Osteoblast (primary cell): ENCODE measurements at regions not wholly inside any gene's neighbourhood (a gene's known extent, or its start where the extent isn't known, plus 50 kb on each side); places are given as distances from the start of the nearest gene placed in this dataset.
A peak's percentile ranks its signal among the peaks of the same experiment; 100 is the strongest.

Source experiments
- DNase-seq: peaks from one replicate; pipeline ENCODE4 v3.0.0; 2011; ENCODE audit warnings: low spot score, mixed read lengths; ENCODE audit not compliant: insufficient read length; ENCODE audit errors: missing footprints
- H2AFZ ChIP-seq: 2 replicates; pipeline ENCODE4 v1.6.0; 2011; ENCODE audit warnings: mild to moderate bottlenecking, low read length
- H3K27ac ChIP-seq: 2 replicates; pipeline ENCODE4 v1.5.1; 2011; ENCODE audit warnings: mild to moderate bottlenecking, low read depth, low read length, moderate library complexity
- H3K27me3 ChIP-seq: 2 replicates; pipeline ENCODE4 v1.6.0; 2012; ENCODE audit warnings: mild to moderate bottlenecking, control low read depth, inconsistent platforms, low read length, moderate library complexity; ENCODE audit not compliant: insufficient read depth
- H3K36me3 ChIP-seq: 2 replicates; pipeline ENCODE4 v1.5.1; 2011; ENCODE audit warnings: mild to moderate bottlenecking, low read length, control low read depth, moderate library complexity; ENCODE audit not compliant: insufficient read depth
- H3K4me1 ChIP-seq: 2 replicates; pipeline ENCODE4 v1.5.1; 2011; ENCODE audit warnings: mild to moderate bottlenecking, low read length, control low read depth, moderate library complexity; ENCODE audit not compliant: insufficient read depth
- H3K4me2 ChIP-seq: 2 replicates; pipeline ENCODE4 v1.6.0; 2011; ENCODE audit warnings: mild to moderate bottlenecking, low read length; ENCODE audit not compliant: insufficient read depth
- H3K4me3 ChIP-seq: fragments of 200-600 bp; sonication (generic); 3 replicates; pipeline ENCODE4 v1.5.1; 2012; ENCODE audit warnings: mild to moderate bottlenecking, low read length, inconsistent platforms; ENCODE audit not compliant: insufficient read depth
- H3K79me2 ChIP-seq: 2 replicates; pipeline ENCODE4 v1.6.0; 2012; ENCODE audit warnings: mild to moderate bottlenecking, low read length, control low read depth, inconsistent platforms; ENCODE audit not compliant: insufficient read depth
- H3K9me3 ChIP-seq: 2 replicates; pipeline ENCODE4 v1.5.1; 2011; ENCODE audit warnings: low read depth, low read length, control low read depth
- H4K20me1 ChIP-seq: 2 replicates; pipeline ENCODE4 v1.6.0; 2012; ENCODE audit warnings: mild to moderate bottlenecking, low read length, control low read depth; ENCODE audit not compliant: insufficient read depth
- CTCF ChIP-seq: IDR thresholded peaks from 2 replicates; pipeline ENCODE4 v1.5.1; 2011; ENCODE audit warnings: mild to moderate bottlenecking, low read depth, low read length, moderate library complexity; ENCODE audit errors: extremely low read depth

DNA sequence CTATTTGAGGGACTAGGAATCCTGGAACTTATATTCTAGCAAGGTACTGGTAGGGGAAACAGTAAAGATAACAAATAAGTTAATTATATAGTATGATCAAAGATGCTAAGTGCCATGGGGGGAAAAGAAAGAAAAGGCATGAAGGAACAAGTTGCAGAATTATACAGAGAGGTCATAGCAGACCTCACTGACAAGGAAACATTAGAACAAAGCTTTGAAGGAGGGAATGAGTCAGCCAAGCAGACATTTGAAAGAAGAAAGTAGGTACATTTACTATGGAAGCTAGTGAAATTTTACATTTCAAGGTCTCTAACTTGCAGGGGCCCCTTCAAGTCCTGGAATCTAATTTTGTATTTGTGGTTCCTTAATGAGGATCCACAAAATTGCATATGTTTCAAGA, 57.2 kb upstream of the TIPARP start:
- DNase-seq, result no peak
- no peak overlapping the region for H3K4me2 ChIP-seq
- no peak for TF ChIP-seq CTCF

GRCh38 chr3:156615592-156616173, 58.7 kb upstream of the TIPARP start:
- Histone ChIP-seq H4K20me1 (no peaks in the 10 kb centered on the region), H3K27ac (peak overlapping the region; percentile 68), H3K36me3 (no peaks in the 10 kb centered on the region), H3K79me2 (no peaks in the 10 kb centered on the region), H3K9me3 (no peaks in the 10 kb centered on the region), H3K4me3 (no peak overlapping the region), H3K4me2 (peak overlapping the region; percentile 14), H3K27me3 (no peaks in the 10 kb centered on the region), H3K4me1 (peaks cover 55% of the 10 kb centered on the region), H2AFZ (peak overlapping the region; percentile 36)
- TF ChIP-seq CTCF, result no peak
- DNase-seq, result no peak

More for the DNA sequence above, 57.2 kb upstream of the TIPARP start:
- Histone ChIP-seq H3K27ac (peak overlapping the region; percentile 23), H3K9me3 (no peaks in the 10 kb centered on the region), H3K27me3 (no peaks in the 10 kb centered on the region), H3K4me1 (peaks cover 61% of the 10 kb centered on the region), H3K4me3 (no peak overlapping the region), H3K79me2 (no peaks in the 10 kb centered on the region), H4K20me1 (no peaks in the 10 kb centered on the region), H3K36me3 (no peaks in the 10 kb centered on the region), H2AFZ (no peak overlapping the region)

- Histone ChIP-seq H3K27me3 (no peaks in the 10 kb centered on the region), H3K79me2 (no peaks in the 10 kb centered on the region), H3K27ac (peak overlapping the region; percentile 68), H4K20me1 (no peaks in the 10 kb centered on the region), H3K9me3 (no peaks in the 10 kb centered on the region), H2AFZ (peak overlapping the region; percentile 12), H3K4me2 (peak overlapping the region; percentile 6), H3K4me3 (no peak overlapping the region), H3K36me3 (no peaks in the 10 kb centered on the region), H3K4me1 (peaks cover 47% of the 10 kb centered on the region)
- DNase-seq, result no peak
- no peak for TF ChIP-seq CTCF
Observed at GRCh38 chr3:156614642-156615511, 59.5 kb upstream of the TIPARP start.

- H3K36me3 ChIP-seq, result no peaks in the 10 kb centered on the region
- no peak overlapping the region for H3K27ac ChIP-seq
- H3K9me3 ChIP-seq, result no peaks in the 10 kb centered on the region
- no peaks in the 10 kb centered on the region for H3K27me3 ChIP-seq
- H3K79me2 ChIP-seq, result no peaks in the 10 kb centered on the region
- no peaks in the 10 kb centered on the region for H4K20me1 ChIP-seq
- no peak overlapping the region for H3K4me3 ChIP-seq
- no peak for DNase-seq
- no peak overlapping the region for H3K4me2 ChIP-seq
- H3K4me1 ChIP-seq, result peaks cover 34% of the 10 kb centered on the region
- H2AFZ ChIP-seq, result no peak overlapping the region
- TF ChIP-seq CTCF, result no peak
Observed at GRCh38 chr3:156612903-156613302, 58.0 kb upstream of the SSR3 start.
